SU-DHL-6 (cell line): ENCODE measurements at regions not wholly inside any gene's neighbourhood (a gene's known extent, or its start where the extent isn't known, plus 50 kb on each side); places are given as distances from the start of the nearest gene placed in this dataset.

Experiments
- H2AFZ ChIP-seq: fragments of 200-600 bp; sonication (generic); 2 replicates; pipeline ENCODE4 v1.6.1; 2014; ENCODE audit warnings: low read depth, mild to moderate bottlenecking, moderate library complexity, mixed read lengths, antibody characterized with exemption, low read length; ENCODE audit not compliant: severe bottlenecking
- H3F3A ChIP-seq: fragments of 200-600 bp; shearing (Covaris generic); 2 replicates; pipeline ENCODE4 v1.6.0; 2016; ENCODE audit warnings: antibody characterized with exemption, mild to moderate bottlenecking; ENCODE audit not compliant: insufficient read depth
- H3K27ac ChIP-seq: fragments of 200-600 bp; sonication (generic); 2 replicates; pipeline ENCODE4 v1.5.1; 2016; ENCODE audit warnings: low read depth, mild to moderate bottlenecking, low read length, moderate library complexity, mixed read lengths
- H3K27me3 ChIP-seq: fragments of 200-600 bp; sonication (generic), shearing (Covaris generic); 2 replicates; pipeline ENCODE4 v1.6.0; 2014; ENCODE audit warnings: mild to moderate bottlenecking, low read length
- H3K36me3 ChIP-seq: fragments of 200-600 bp; sonication (generic); 2 replicates; pipeline ENCODE4 v1.6.1; 2014; ENCODE audit warnings: mild to moderate bottlenecking, low read length, mixed read lengths
- H3K4me2 ChIP-seq: fragments of 300-600, 200-600 bp; shearing (Covaris generic), sonication (generic); 2 replicates; pipeline ENCODE4 v1.6.0; 2014; ENCODE audit warnings: low read length, low read depth, mild to moderate bottlenecking; ENCODE audit not compliant: poor library complexity, severe bottlenecking
- H3K4me3 ChIP-seq: fragments of 200-600 bp; sonication (generic); 2 replicates; pipeline ENCODE4 v1.5.1; 2014; ENCODE audit warnings: antibody characterized with exemption, low read length, mild to moderate bottlenecking, mixed read lengths; ENCODE audit not compliant: insufficient read depth, poor library complexity, severe bottlenecking
- H3K79me2 ChIP-seq: fragments of 200-600 bp; sonication (generic); 2 replicates; pipeline ENCODE4 v1.6.1; 2014; ENCODE audit warnings: mild to moderate bottlenecking, low read length, moderate library complexity; ENCODE audit not compliant: insufficient read depth
- H3K9ac ChIP-seq: fragments of 200-600 bp; sonication (generic); 2 replicates; pipeline ENCODE4 v1.7.0; 2014; ENCODE audit warnings: mild to moderate bottlenecking, low read length
- H3K9me2 ChIP-seq: fragments of 200-600 bp; sonication (generic); replicated peaks from 2 replicates; pipeline ENCODE4 v1.6.1; 2014; ENCODE audit warnings: low read length; ENCODE audit not compliant: insufficient read depth
- H3K9me3 ChIP-seq: fragments of 200-600 bp; sonication (generic); 2 replicates; pipeline ENCODE4 v1.6.1; 2014; ENCODE audit warnings: low read length, mixed read lengths; ENCODE audit not compliant: insufficient read depth
- H4K20me1 ChIP-seq: fragments of 200-600 bp; sonication (generic); 2 replicates; pipeline ENCODE4 v1.6.1; 2014; ENCODE audit warnings: low read depth, mild to moderate bottlenecking, antibody characterized with exemption, low read length, moderate library complexity, mixed read lengths
- CTCF ChIP-seq: fragments of 200-600 bp; sonication (generic); IDR thresholded peaks from one replicate; pipeline ENCODE4 v1.5.1; 2017; ENCODE audit warnings: antibody characterized with exemption, mild to moderate bottlenecking, low read length, moderate library complexity; ENCODE audit not compliant: insufficient read depth, poor library complexity, severe bottlenecking
- EZH2phosphoT487 ChIP-seq: fragments of 200-600 bp; sonication (generic), shearing (Covaris generic); conservative IDR thresholded peaks from 2 replicates; pipeline ENCODE4 v1.6.1; 2018; ENCODE audit warnings: mild to moderate bottlenecking, antibody characterized with exemption, low read length, moderate library complexity, mixed read lengths

GRCh38 chr16:87143661-87144121 lies 173.5 kb downstream of the C16orf95 start:
- no peak overlapping the region for H3K4me3 ChIP-seq

GRCh38 chr16:87144232-87144631 lies 173.0 kb downstream of the C16orf95 start:
- Histone ChIP-seq H3F3A (no peaks in the 10 kb centered on the region), H3K4me3 (no peak overlapping the region), H3K9me2 (no peaks in the 10 kb centered on the region), H3K9me3 (no peaks in the 10 kb centered on the region), H2AFZ (no peak overlapping the region), H3K9ac (no peak overlapping the region), H3K79me2 (no peaks in the 10 kb centered on the region), H3K27ac (no peak overlapping the region), H3K27me3 (no peaks in the 10 kb centered on the region; the same call in 1 of the 2 replicates), H3K36me3 (no peaks in the 10 kb centered on the region), H3K4me2 (no peak overlapping the region), H4K20me1 (no peaks in the 10 kb centered on the region)
- TF ChIP-seq EZH2phosphoT487, result no peak
- no peak for TF ChIP-seq CTCF

More at GRCh38 chr16:87143661-87144121, 173.5 kb downstream of the C16orf95 start:
- Histone ChIP-seq H3K4me2 (no peak overlapping the region), H3K27me3 (no peaks in the 10 kb centered on the region; the same call in 1 of the 2 replicates), H3F3A (no peaks in the 10 kb centered on the region), H3K36me3 (no peaks in the 10 kb centered on the region), H3K79me2 (no peaks in the 10 kb centered on the region), H3K9me2 (no peaks in the 10 kb centered on the region), H3K9ac (no peak overlapping the region), H3K9me3 (no peaks in the 10 kb centered on the region), H3K27ac (no peak overlapping the region), H4K20me1 (no peaks in the 10 kb centered on the region), H2AFZ (no peak overlapping the region)
- TF ChIP-seq CTCF (no peak), EZH2phosphoT487 (no peak)

GRCh38 chr16:87145181-87146176 lies 171.7 kb downstream of the C16orf95 start:
- no peak overlapping the region for H3K4me2 ChIP-seq
- no peaks in the 10 kb centered on the region for H3K36me3 ChIP-seq
- no peaks in the 10 kb centered on the region for H3K9me3 ChIP-seq
- no peak overlapping the region for H3K9ac ChIP-seq
- H3K27ac ChIP-seq, result no peak overlapping the region
- no peaks in the 10 kb centered on the region for H4K20me1 ChIP-seq
- H2AFZ ChIP-seq, result no peak overlapping the region
- H3F3A ChIP-seq, result no peaks in the 10 kb centered on the region
- H3K27me3 ChIP-seq, result no peaks in the 10 kb centered on the region; the same call in 1 of the 2 replicates
- TF ChIP-seq EZH2phosphoT487, result no peak
- TF ChIP-seq CTCF, result no peak
- H3K4me3 ChIP-seq, result no peak overlapping the region
- no peaks in the 10 kb centered on the region for H3K79me2 ChIP-seq
- no peaks in the 10 kb centered on the region for H3K9me2 ChIP-seq
